ENCODE measurements at regions not wholly inside any gene's neighbourhood (a gene's known extent, or its start where the extent isn't known, plus 50 kb on each side); places are given as distances from the start of the nearest gene placed in this dataset.

DNA sequence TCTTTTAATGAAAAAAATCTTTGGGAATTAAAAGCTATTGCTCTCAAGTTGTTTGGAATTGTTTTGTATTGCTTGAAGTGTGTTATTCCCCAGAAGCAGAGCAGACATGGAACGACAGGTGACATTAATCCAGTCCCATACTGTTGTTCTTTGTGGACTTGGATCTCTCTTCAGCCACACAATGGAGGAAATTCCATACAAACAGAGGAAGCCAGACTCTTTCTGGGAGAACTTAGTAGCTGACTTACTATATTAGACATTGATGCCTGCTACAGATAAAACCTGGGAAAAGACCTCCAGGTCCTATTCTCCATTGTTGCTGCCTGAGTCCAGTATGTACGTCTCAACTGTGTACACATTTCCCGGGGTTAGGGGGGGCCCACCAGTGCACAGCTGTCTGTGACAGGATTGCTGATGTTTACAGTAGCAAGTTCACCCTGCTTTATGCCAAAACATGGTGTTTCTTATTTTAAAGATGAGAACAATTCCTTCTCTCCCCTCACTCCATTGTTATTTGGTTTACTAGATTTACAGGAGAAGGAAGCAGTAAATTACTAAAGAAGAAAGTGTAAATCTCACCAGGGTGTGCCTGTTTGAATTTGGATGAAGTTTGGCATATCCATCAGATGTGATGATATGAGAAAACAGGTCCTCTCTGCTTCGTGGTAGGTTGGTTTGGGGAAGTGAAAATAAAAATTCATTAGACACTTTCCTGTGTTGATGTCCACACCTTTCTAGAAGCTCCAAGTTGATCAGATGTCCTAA is 142.4 kb upstream of the RBBP8 start:
- no peak overlapping the region for H3K9ac ChIP-seq
- Mint-ChIP-seq H3K4me1 (peaks cover 7% of the 10 kb centered on the region), H3K9me3 (no peaks in the 10 kb centered on the region), H3K27me3 (ENCODE audit: insufficient read depth, low read depth) (no peaks in the 10 kb centered on the region), H3K4me3 (no peak overlapping the region), H3K27ac (no peak overlapping the region), H3K36me3 (no peaks in the 10 kb centered on the region)
- no peak overlapping the region for H3K27ac ChIP-seq
- H3K27me3 ChIP-seq: no peaks in the 10 kb centered on the region
- H3K4me1 ChIP-seq: peaks cover 17% of the 10 kb centered on the region
- no peaks in the 10 kb centered on the region for H3F3A ChIP-seq (ENCODE audit: low read depth)
- no peak overlapping the region for H3K4me3 ChIP-seq
- H3K9me3 ChIP-seq (ENCODE audit: low read depth): no peaks in the 10 kb centered on the region
- no peak for DNase-seq (ENCODE audit: low spot score)
- no peaks in the 10 kb centered on the region for H4K20me1 ChIP-seq (ENCODE audit: low read depth)
- TF ChIP-seq, protein P1, sequence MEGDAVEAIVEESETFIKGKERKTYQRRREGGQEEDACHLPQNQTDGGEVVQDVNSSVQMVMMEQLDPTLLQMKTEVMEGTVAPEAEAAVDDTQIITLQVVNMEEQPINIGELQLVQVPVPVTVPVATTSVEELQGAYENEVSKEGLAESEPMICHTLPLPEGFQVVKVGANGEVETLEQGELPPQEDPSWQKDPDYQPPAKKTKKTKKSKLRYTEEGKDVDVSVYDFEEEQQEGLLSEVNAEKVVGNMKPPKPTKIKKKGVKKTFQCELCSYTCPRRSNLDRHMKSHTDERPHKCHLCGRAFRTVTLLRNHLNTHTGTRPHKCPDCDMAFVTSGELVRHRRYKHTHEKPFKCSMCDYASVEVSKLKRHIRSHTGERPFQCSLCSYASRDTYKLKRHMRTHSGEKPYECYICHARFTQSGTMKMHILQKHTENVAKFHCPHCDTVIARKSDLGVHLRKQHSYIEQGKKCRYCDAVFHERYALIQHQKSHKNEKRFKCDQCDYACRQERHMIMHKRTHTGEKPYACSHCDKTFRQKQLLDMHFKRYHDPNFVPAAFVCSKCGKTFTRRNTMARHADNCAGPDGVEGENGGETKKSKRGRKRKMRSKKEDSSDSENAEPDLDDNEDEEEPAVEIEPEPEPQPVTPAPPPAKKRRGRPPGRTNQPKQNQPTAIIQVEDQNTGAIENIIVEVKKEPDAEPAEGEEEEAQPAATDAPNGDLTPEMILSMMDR (IDR thresholded peaks at IDR 0.05): no peak
- TF ChIP-seq EZH2phosphoT487 (IDR thresholded peaks at IDR 0.05) (no peak), EZH2 (IDR thresholded peaks at IDR 0.05) (no peak)
- H3K36me3 ChIP-seq: no peaks in the 10 kb centered on the region
- H3K4me2 ChIP-seq: no peak overlapping the region
- no peak overlapping the region for H2AFZ ChIP-seq (replicated peaks)
- no peaks in the 10 kb centered on the region for H3K79me2 ChIP-seq (ENCODE audit: low read depth)

GRCh38 chr18:22791310-22791610 is 141.9 kb upstream of the RBBP8 start:
- no peak overlapping the region for H3K4me3 Mint-ChIP-seq
- H3K4me1 ChIP-seq: peaks cover 17% of the 10 kb centered on the region
- peaks cover 7% of the 10 kb centered on the region for H3K4me1 Mint-ChIP-seq

DNA sequence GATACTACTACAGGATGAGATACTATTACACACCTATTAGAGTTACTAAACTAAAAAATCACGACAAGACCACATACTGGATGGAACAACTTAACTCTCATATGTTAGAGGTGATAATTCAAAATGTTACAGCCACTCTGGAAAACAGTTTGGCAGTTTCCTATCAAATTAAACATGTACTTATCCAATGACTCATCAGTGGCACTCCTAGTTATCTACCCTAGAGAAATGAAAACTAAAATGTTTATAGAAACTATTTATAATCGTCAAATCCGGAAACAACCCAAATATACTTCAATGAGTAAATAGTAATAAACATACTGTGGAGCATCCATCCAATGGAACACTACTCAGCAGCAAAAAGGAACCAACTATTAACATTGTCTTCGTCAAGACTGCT is 137.0 kb upstream of the RBBP8 start:
- Histone ChIP-seq H3K4me2 (no peak overlapping the region), H4K20me1 (ENCODE audit: low read depth) (no peaks in the 10 kb centered on the region), H3K27me3 (peaks cover 15% of the 10 kb centered on the region), H3K79me2 (ENCODE audit: low read depth) (no peaks in the 10 kb centered on the region), H2AFZ (replicated peaks) (no peak overlapping the region), H3F3A (ENCODE audit: low read depth) (no peaks in the 10 kb centered on the region), H3K36me3 (no peaks in the 10 kb centered on the region), H3K4me3 (no peak overlapping the region), H3K27ac (no peak overlapping the region), H3K9ac (no peak overlapping the region), H3K9me3 (ENCODE audit: low read depth) (no peaks in the 10 kb centered on the region), H3K4me1 (no peaks in the 10 kb centered on the region)
- H3K4me1 Mint-ChIP-seq: peaks cover 5% of the 10 kb centered on the region
- H3K4me3 Mint-ChIP-seq: no peak overlapping the region
- no peak overlapping the region for H3K27ac Mint-ChIP-seq
- H3K36me3 Mint-ChIP-seq: no peaks in the 10 kb centered on the region
- DNase-seq (ENCODE audit: low spot score): no peak
- no peaks in the 10 kb centered on the region for H3K9me3 Mint-ChIP-seq
- H3K27me3 Mint-ChIP-seq (ENCODE audit: insufficient read depth, low read depth): no peaks in the 10 kb centered on the region
- TF ChIP-seq EZH2phosphoT487 (IDR thresholded peaks at IDR 0.05): no peak
- TF ChIP-seq, protein P1 (IDR thresholded peaks at IDR 0.05): no peak
- TF ChIP-seq EZH2 (IDR thresholded peaks at IDR 0.05): no peak

More at GRCh38 chr18:22791310-22791610, 141.9 kb upstream of the RBBP8 start:
- H3K27me3 Mint-ChIP-seq (ENCODE audit: insufficient read depth, low read depth): no peaks in the 10 kb centered on the region
- H3K27me3 ChIP-seq: no peaks in the 10 kb centered on the region
- TF ChIP-seq EZH2phosphoT487 (IDR thresholded peaks at IDR 0.05) (no peak), EZH2 (IDR thresholded peaks at IDR 0.05) (no peak)
- TF ChIP-seq, protein P1 (IDR thresholded peaks at IDR 0.05): no peak
- H3K9ac ChIP-seq: no peak overlapping the region
- no peaks in the 10 kb centered on the region for H3K9me3 Mint-ChIP-seq
- H3K4me2 ChIP-seq: no peak overlapping the region
- no peak overlapping the region for H3K27ac ChIP-seq
- no peak overlapping the region for H3K4me3 ChIP-seq
- no peak overlapping the region for H3K27ac Mint-ChIP-seq
- H3K9me3 ChIP-seq (ENCODE audit: low read depth): no peaks in the 10 kb centered on the region
- H3K36me3 ChIP-seq: no peaks in the 10 kb centered on the region
- no peak for DNase-seq (ENCODE audit: low spot score)
- no peaks in the 10 kb centered on the region for H3K36me3 Mint-ChIP-seq
- H3F3A ChIP-seq (ENCODE audit: low read depth): no peaks in the 10 kb centered on the region
- no peak overlapping the region for H2AFZ ChIP-seq (replicated peaks)
- no peaks in the 10 kb centered on the region for H4K20me1 ChIP-seq (ENCODE audit: low read depth)
- H3K79me2 ChIP-seq (ENCODE audit: low read depth): no peaks in the 10 kb centered on the region
